ENCODE measurements at regions not wholly inside any gene's neighbourhood (a gene's known extent, or its start where the extent isn't known, plus 50 kb on each side); places are given as distances from the start of the nearest gene placed in this dataset.

GRCh38 chr20:59481067-59481466 is 123.3 kb upstream of the PHACTR3 start:
- 56% methylated on average over 10 of the region's 10 CpGs for WGBS (ENCODE audit: low lambda C conversion rate)
- TF ChIP-seq RFX5 (IDR thresholded peaks at IDR 0.05; ENCODE audit: low read length): no peak
- no peak for TF ChIP-seq GABPA (IDR thresholded peaks at IDR 0.05; ENCODE audit: low read depth)
- no peak for TF ChIP-seq PBX3 (IDR thresholded peaks at IDR 0.05)
- no peak for TF ChIP-seq YY1 (IDR thresholded peaks at IDR 0.05; ENCODE audit: low read depth)
- TF ChIP-seq IRF3 (IDR thresholded peaks at IDR 0.05; ENCODE audit: low read depth, low read length): no peak
- no peak for TF ChIP-seq GATA2 (CRISPR knock-in tag; IDR thresholded peaks at IDR 0.05)
- TF ChIP-seq EZH2phosphoT487 (IDR thresholded peaks at IDR 0.05; ENCODE audit: borderline replicate concordance, low read depth): no peak
- TF ChIP-seq NRF1 (IDR thresholded peaks at IDR 0.05; ENCODE audit: low read depth, low read length): no peak
- no peak for TF ChIP-seq TAF1 (IDR thresholded peaks at IDR 0.05; ENCODE audit: borderline replicate concordance, low read depth, low read length)
- TF ChIP-seq POLR2AphosphoS5 (IDR thresholded peaks at IDR 0.05; ENCODE audit: low read depth, low read length): no peak
- TF ChIP-seq RCOR1 (IDR thresholded peaks at IDR 0.05; ENCODE audit: low read length): no peak
- no peak for TF ChIP-seq RAD21 (IDR thresholded peaks at IDR 0.05; ENCODE audit: low read length)
- no peak for TF ChIP-seq EP300 (IDR thresholded peaks at IDR 0.05; ENCODE audit: borderline replicate concordance in 1 of 2, low read depth in 1 of 2, low read length in 1 of 2)
- no peak for TF ChIP-seq ZBTB33 (IDR thresholded peaks at IDR 0.05; ENCODE audit: borderline replicate concordance, low read depth)
- no peak for TF ChIP-seq SIN3A (IDR thresholded peaks at IDR 0.05; ENCODE audit: borderline replicate concordance, low read depth, low read length)
- no peak for TF ChIP-seq JUND (IDR thresholded peaks at IDR 0.05)
- no peak for TF ChIP-seq SMC3 (IDR thresholded peaks at IDR 0.05; ENCODE audit: low read depth, low read length)
- H2AFZ ChIP-seq (ENCODE audit: low read depth): no peak overlapping the region

More at GRCh38 chr20:59481067-59481466, 123.3 kb upstream of the PHACTR3 start:
- Histone ChIP-seq H3K27ac (ENCODE audit: low read depth in 2 of 2, low read length in 1 of 2) (no peak overlapping the region), H3K9me3 (no peaks in the 10 kb centered on the region), H3K36me3 (replicated peaks in 1 of 2; ENCODE audit: control insufficient read depth in 1 of 2, insufficient read depth in 2 of 2, low read length in 1 of 2) (no peaks in the 10 kb centered on the region), H3F3A (replicated peaks; ENCODE audit: insufficient read depth) (no peaks in the 10 kb centered on the region), H3K79me2 (ENCODE audit: insufficient read depth) (no peaks in the 10 kb centered on the region), H3K4me3 (ENCODE audit: low read depth in 2 of 2, low read length in 1 of 2) (no peak overlapping the region), H3K27me3 (ENCODE audit: insufficient read depth) (no peaks in the 10 kb centered on the region), H3K4me1 (ENCODE audit: control insufficient read depth in 1 of 2, insufficient read depth in 2 of 2, low read depth in 1 of 2, low read length in 1 of 2) (no peaks in the 10 kb centered on the region; a peak in 1 of 4 replicates), H4K20me1 (ENCODE audit: insufficient read depth) (no peaks in the 10 kb centered on the region), H3K9ac (no peak overlapping the region), H3K4me2 (no peak overlapping the region), H3K9me2 (no peaks in the 10 kb centered on the region)
- ChIA-PET POLR2A (no interaction called here), CTCF (interaction anchor here (1.6 to 4.0 kb wide), 2 partner anchors 15 to 46 kb away, joined by 4 to 23 read pairs; no protein-coding TSS in a partner anchor)
- no peak for DNase-seq
